RWPE1 (cell line): ENCODE measurements at regions not wholly inside any gene's neighbourhood (a gene's known extent, or its start where the extent isn't known, plus 50 kb on each side); places are given as distances from the start of the nearest gene placed in this dataset.

Source experiments
- CTCF ChIA-PET: fragments of 350-600 bp; sonication (Branson Sonifier 250); formaldehyde crosslinking; extraction: SDS; loops from one replicate; lab custom pipeline; 2021; lab: Yijun Ruan, JAX
- POLR2A ChIA-PET: fragments of 400-600 bp; formaldehyde crosslinking; extraction: SDS; loops from one replicate; lab custom pipeline; 2020; ENCODE audit warnings: antibody characterized with exemption; ENCODE audit not compliant: low non-redundant PET; lab: Yijun Ruan, JAX
- DNase-seq: peaks from one replicate; pipeline ENCODE4 v3.0.0; 2012; ENCODE audit warnings: low spot score
- H3K27ac ChIP-seq: fragments of 450-650 bp; 2 replicates; pipeline ENCODE4 v1.5.1; 2017
- TF ChIP-seq, protein P1 (sequence below): fragments of 450-650 bp; conservative IDR thresholded peaks from 2 replicates; pipeline ENCODE4 v1.5.1; 2017; ENCODE audit warnings: low read depth, mild to moderate bottlenecking

DNA sequence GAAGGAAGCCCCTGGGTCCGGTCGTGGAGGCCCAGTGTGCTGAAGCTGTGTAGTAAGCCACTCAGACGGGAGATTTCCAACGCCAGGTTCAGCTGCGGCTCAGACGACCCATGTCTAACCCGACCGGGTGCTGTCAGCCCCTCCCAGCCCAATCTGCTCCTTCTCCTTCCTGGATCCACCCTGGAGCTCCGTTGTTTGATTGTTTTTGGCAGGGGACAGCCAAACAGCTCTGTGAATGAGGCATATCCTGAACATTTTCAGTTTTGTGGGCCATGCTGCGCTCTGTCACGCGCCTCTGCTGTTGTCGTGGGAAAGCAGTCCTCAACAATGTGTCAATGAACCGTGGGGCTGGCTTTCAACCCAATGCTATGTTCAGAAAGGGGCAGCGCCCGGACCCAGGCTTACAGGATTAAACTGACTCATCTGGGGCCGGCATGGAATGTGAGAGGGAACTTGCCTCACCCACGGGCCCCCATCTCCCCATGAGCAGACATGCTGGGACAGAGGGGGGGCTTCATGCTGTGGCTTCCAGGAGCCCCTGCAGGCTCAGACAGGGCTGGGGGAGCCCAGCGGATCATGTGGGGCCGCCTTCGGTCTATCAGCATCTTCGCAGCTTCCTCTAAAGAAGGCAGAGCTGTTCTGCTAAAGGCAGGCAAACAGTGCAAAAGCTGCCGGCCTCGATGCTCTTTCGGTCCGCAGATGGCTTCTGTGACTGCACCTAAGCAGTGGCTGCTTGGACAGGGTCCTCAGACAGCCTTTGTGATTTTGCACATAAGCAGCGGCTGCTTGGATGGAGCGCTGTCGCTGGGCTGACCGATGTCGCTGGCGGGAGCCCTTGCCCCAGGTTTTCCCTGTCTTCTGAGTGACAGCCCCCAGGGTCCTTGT, 101.7 kb downstream of the RIPK4 start:
- H3K27ac ChIP-seq, result peak overlapping the region; percentile 80
- TF ChIP-seq, protein P1, sequence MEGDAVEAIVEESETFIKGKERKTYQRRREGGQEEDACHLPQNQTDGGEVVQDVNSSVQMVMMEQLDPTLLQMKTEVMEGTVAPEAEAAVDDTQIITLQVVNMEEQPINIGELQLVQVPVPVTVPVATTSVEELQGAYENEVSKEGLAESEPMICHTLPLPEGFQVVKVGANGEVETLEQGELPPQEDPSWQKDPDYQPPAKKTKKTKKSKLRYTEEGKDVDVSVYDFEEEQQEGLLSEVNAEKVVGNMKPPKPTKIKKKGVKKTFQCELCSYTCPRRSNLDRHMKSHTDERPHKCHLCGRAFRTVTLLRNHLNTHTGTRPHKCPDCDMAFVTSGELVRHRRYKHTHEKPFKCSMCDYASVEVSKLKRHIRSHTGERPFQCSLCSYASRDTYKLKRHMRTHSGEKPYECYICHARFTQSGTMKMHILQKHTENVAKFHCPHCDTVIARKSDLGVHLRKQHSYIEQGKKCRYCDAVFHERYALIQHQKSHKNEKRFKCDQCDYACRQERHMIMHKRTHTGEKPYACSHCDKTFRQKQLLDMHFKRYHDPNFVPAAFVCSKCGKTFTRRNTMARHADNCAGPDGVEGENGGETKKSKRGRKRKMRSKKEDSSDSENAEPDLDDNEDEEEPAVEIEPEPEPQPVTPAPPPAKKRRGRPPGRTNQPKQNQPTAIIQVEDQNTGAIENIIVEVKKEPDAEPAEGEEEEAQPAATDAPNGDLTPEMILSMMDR, result no peak
- ChIA-PET POLR2A (no interaction called here), CTCF (no interaction called here)
- peak; percentile 41 for DNase-seq

DNA sequence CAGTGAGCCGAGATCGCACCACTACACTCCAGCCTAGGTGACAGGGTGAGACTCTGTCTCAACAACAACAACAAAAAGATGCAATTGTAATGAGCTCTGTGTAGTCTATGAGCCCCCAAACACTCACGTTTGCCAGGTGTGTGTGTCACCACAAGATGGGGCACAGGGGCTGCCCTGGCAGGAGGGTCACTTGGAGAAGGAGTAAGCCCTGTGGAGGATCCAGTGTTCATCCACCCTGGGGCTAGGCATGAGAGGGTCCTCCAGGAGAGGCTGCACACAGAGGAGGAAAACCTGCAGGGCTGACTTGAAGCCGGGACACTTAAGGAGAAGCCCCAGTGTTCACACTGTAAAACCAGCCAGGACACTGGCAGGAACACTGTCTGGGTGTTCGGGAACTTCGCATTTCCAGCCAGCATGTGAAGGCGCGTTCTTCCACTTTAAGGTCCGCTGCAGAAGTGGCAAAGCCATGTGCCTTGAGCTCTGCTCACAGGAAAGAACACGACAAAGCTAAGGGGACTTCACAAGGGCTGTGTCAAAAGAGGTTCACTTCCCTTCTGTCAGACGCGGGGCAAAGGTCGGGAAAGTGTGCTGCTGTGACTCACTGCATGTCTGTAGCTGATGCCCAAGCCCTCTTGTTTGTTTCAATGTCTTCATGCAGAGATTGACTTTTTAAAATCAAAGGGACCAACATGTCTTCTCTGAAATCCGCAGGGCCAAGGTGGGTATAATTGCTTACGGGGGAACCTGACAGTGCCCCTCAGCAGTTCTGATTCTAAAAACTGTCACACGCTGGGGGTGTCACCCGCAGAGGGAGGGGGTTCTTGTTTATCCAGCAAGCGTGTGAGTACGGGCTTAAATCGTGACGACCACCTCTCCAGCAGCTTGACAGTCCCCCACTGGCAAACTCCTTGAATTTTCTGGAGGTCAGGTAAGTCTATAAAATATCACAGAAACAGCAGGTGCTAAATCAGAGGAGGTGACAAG, 102.8 kb downstream of the RIPK4 start:
- ChIA-PET POLR2A (no interaction called here), CTCF (interaction anchor here (0.9 kb wide), 1 partner anchor 32 kb away, joined by 3 read pairs; no protein-coding TSS in a partner anchor)
- TF ChIP-seq, protein P1, result no peak
- H3K27ac ChIP-seq, result peak overlapping the region; percentile 80
- DNase-seq, result no peak

DNA sequence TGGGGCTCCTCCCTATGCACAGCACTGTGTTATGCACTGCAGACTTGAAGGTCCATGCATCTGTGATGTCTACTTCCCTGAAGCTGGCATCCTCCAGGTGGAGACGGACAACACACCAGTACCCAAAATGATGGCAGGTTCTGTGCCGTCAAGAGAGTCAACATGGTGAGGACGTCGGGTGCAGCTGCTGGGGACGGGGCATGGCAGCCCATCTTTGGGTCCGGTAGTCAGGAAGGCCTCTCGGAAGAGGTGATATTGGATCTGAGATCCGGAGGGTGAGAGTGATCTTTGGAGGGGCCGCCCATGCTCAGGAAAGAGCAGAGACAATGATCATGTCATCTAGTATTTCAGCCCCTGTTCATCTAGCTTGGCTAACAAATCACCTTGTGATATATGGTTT, 104.1 kb downstream of the RIPK4 start:
- no peak overlapping the region for H3K27ac ChIP-seq
- DNase-seq, result no peak
- TF ChIP-seq, protein P1, result no peak
- ChIA-PET CTCF (interaction anchor here (0.7 kb wide), 1 partner anchor 29 kb away, joined by 3 read pairs; no protein-coding TSS in a partner anchor), POLR2A (no interaction called here)

DNA sequence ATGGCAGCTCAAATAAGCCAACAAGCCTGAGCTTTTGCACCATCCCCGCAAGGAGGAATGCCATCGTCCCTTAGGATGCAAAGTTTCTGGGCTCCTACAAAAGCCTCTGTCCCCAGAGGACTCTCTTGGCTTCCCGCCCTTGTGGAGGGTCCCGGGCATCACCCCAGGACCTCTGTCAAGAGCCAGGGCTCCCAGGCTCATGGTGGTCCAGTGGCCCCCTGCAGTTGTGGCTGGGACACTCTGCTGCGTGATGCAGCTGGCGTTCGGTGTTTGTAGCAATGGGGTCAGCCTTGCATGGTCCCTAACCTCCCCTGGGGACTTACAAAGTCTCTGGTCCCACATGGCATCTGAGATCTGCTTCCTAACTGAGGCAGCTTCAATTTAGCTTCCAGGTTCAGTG, 104.7 kb downstream of the RIPK4 start:
- no peak for DNase-seq
- POLR2A ChIA-PET, result no interaction called here
- H3K27ac ChIP-seq, result no peak overlapping the region
- CTCF ChIA-PET, result no interaction called here
- TF ChIP-seq, protein P1, result no peak

DNA sequence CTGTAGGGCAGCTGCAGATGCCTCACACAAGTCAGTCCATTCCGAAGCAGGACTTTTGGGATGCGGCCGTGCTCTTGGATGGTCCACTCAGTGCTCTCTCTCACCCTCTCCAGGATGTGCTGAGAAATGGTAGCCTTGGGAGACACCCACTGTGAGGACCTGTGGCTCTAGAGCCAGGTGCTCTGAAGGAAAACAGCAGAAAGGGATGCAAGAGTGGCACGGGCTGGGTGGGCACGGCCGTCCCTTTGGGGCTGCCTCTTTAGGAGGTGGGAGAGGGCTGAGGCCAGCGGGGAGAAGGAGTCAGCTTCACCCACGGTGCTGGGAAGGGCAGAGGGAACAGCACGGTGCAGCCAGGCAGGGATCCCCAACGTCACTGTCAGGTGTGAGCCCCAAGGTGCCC, 106.1 kb downstream of the RIPK4 start:
- CTCF ChIA-PET, result interaction anchor here (0.6 kb wide), 1 partner anchor 81 kb away, joined by 4 read pairs; no protein-coding TSS in a partner anchor

More for the DNA sequence above, 106.1 kb downstream of the RIPK4 start:
- DNase-seq, result no peak
- POLR2A ChIA-PET, result no interaction called here
- peak overlapping the region; percentile 23; the same call in 1 of the 2 replicates for H3K27ac ChIP-seq
- TF ChIP-seq, protein P1, result no peak
